ENCODE measurements at regions not wholly inside any gene's neighbourhood (a gene's known extent, or its start where the extent isn't known, plus 50 kb on each side); places are given as distances from the start of the nearest gene placed in this dataset.

DNA sequence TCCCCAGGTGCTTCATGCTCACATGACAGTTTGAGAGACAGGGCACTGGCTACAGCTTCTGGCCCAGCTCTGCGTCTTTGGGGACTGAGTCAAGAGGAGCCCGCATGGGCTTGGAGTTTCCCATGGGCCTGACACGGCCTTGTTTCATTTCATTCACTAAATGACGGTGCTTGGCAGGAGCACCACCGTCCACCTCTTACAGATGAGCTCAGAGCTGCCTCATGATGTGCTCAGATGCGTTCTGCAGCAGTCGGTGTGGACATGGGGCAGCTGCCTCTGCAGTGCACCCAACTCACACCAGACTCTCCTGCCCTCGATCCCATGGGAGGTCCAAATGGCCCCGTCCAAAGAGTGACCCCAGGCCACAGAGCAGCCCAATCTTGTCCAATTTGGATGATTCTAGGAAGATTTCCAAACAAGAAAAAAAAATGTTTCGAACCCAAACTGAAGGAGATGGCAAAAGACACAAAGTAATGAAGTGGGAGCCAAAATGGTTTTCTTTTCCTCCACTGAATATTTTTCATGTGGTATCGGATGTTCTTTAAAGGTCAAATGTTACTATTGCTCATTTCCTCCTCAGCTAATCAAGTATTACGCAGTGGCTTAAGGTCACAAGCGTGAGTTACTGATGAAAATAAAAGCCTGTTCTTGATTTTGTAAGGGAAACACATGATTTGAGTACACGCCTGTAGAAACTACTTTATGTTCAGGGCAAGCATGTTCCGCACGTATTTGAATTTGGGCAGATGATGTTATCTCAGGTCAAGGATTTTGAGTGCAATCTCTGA is 524.2 kb downstream of the CDH26 start:
- H3K36me3 ChIP-seq: no peaks in the 10 kb centered on the region
- TF ChIP-seq, protein P1, sequence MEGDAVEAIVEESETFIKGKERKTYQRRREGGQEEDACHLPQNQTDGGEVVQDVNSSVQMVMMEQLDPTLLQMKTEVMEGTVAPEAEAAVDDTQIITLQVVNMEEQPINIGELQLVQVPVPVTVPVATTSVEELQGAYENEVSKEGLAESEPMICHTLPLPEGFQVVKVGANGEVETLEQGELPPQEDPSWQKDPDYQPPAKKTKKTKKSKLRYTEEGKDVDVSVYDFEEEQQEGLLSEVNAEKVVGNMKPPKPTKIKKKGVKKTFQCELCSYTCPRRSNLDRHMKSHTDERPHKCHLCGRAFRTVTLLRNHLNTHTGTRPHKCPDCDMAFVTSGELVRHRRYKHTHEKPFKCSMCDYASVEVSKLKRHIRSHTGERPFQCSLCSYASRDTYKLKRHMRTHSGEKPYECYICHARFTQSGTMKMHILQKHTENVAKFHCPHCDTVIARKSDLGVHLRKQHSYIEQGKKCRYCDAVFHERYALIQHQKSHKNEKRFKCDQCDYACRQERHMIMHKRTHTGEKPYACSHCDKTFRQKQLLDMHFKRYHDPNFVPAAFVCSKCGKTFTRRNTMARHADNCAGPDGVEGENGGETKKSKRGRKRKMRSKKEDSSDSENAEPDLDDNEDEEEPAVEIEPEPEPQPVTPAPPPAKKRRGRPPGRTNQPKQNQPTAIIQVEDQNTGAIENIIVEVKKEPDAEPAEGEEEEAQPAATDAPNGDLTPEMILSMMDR (IDR thresholded peaks at IDR 0.05): no peak
- H3K9me3 ChIP-seq: no peaks in the 10 kb centered on the region
- intact Hi-C loops (cut with DNase I): no loop called here
- DNase-seq (no peak), ATAC-seq (peak; percentile 52 to 68)
- H3K4me1 ChIP-seq: no peaks in the 10 kb centered on the region
- H3K27ac ChIP-seq: no peak overlapping the region
- no peak overlapping the region for H3K4me3 ChIP-seq
- peaks cover 4% of the 10 kb centered on the region for H3K27me3 ChIP-seq (ENCODE audit: low read depth)

DNA sequence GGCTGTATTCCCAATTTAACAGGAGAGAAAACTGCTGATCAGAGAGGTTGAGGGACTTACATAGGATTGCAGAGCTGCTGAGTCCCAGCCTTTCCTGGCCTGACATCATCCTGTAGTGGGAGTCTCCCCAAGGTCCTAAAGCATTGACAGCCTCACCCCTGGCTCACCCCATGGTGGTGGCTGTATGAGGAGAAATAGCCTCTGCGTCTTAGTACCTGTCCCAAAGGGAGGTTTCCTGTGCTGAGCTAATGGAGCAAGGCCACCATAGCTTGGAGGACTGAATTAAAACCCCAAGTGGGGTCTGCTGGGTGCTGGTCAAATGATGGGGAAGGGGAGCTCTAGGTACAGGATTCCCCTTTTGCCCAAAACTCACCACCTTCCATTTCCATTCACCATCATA is 525.1 kb downstream of the CDH26 start:
- TF ChIP-seq, protein P1 (IDR thresholded peaks at IDR 0.05): no peak
- Histone ChIP-seq H3K27me3 (ENCODE audit: low read depth) (peaks cover 4% of the 10 kb centered on the region), H3K9me3 (no peaks in the 10 kb centered on the region), H3K4me1 (no peaks in the 10 kb centered on the region), H3K27ac (no peak overlapping the region), H3K4me3 (no peak overlapping the region), H3K36me3 (no peaks in the 10 kb centered on the region)
- intact Hi-C loops (cut with DNase I): no loop called here
- ATAC-seq (no peak), DNase-seq (no peak)

DNA sequence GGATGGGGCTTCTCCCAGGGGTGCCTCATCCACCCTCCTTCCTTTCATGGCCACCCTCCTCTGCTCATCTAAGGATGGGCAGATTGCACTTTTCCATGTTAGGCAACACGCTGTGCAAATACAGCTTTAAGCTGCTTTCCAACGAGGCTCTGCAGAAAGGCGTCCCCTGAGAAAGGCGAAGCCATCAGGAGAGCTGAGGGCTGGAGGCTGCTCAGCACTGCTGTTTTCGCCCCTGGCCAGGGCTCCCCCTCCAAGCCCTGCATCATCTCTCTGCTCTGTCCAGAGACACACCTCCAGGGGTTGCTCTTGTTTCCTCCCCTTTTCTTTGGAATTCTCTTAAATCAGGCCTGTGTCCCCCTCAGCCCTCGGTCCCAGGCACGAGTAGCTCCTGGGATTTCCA is 526.1 kb downstream of the CDH26 start:
- no peak for DNase-seq
- H3K27me3 ChIP-seq (ENCODE audit: low read depth): peaks cover 4% of the 10 kb centered on the region
- TF ChIP-seq, protein P1 (IDR thresholded peaks at IDR 0.05): no peak
- no peaks in the 10 kb centered on the region for H3K36me3 ChIP-seq
- H3K9me3 ChIP-seq: no peaks in the 10 kb centered on the region
- intact Hi-C loops (cut with DNase I): no loop called here
- no peak for ATAC-seq
- no peak overlapping the region for H3K4me3 ChIP-seq
- no peaks in the 10 kb centered on the region for H3K4me1 ChIP-seq
- H3K27ac ChIP-seq: no peak overlapping the region

DNA sequence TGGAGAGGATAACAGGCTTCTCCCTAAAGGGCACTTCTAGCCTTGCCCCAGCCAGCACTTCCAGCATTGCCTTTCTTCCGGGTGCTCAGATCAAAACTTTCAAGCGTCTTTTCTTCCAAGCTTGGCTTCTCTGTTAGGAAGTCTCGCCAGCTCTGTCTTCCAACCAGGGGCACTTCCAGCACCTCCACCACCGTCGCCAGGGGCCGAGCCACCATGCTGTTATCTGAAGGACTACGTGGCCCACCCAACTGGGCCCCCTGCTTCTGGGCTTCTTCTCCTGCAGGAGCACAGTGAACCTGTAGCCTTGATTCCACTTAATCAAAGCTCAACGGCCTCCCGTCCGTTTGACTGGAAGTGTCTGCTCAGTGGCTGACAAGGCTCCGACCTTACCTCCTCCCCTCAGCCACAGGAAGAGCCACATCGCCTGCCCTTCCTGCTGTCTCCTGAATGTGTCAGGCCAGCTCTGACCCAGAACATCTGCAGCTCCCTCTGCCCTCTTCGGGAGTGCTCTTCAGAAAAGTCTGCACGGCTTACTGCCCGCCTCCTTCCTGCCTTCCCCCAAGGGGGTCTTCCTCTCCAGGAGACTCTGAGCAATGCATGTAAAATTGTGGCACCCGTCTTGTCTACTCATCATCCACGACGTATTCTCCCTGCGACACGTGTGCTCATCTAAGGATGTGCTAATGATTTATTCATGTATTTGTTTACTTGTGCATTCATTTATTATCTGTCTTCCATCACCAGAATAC is 527.0 kb downstream of the CDH26 start:
- intact Hi-C loops (cut with DNase I): no loop called here
- Histone ChIP-seq H3K4me3 (no peak overlapping the region), H3K4me1 (no peaks in the 10 kb centered on the region), H3K9me3 (no peaks in the 10 kb centered on the region), H3K36me3 (no peaks in the 10 kb centered on the region), H3K27ac (no peak overlapping the region), H3K27me3 (ENCODE audit: low read depth) (peaks cover 4% of the 10 kb centered on the region)
- TF ChIP-seq, protein P1 (IDR thresholded peaks at IDR 0.05): no peak
- ATAC-seq (no peak), DNase-seq (no peak)

DNA sequence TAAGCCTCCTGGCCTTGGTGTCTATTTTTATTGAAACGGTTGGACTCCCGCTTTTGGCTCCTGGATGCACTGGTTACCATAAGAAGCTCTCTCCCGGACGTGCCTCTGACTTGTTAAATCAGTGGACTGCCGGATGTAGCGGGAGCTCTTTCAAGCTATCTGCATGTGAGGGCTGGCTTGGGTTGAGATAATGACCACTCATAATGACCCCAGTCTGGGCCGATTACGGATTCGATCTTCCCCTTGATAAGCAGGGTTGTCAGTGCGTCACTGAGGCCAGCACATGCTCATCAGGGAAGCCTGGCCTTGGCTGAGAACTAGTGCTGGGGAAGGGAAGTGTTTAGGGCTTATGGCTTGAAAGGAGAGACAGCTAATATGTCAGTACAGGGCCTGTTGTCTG is 528.1 kb downstream of the CDH26 start:
- Histone ChIP-seq H3K27me3 (ENCODE audit: low read depth) (peaks cover 4% of the 10 kb centered on the region), H3K9me3 (no peaks in the 10 kb centered on the region), H3K4me3 (no peak overlapping the region), H3K4me1 (no peaks in the 10 kb centered on the region), H3K27ac (no peak overlapping the region), H3K36me3 (no peaks in the 10 kb centered on the region)
- ATAC-seq: peak; percentile 23 to 24
- TF ChIP-seq, protein P1 (IDR thresholded peaks at IDR 0.05): no peak
- intact Hi-C loops (cut with DNase I): no loop called here
- DNase-seq: no peak
